PC-9 (cell line): ENCODE measurements at regions not wholly inside any gene's neighbourhood (a gene's known extent, or its start where the extent isn't known, plus 50 kb on each side); places are given as distances from the start of the nearest gene placed in this dataset.

Experiments
- EZH2 ChIP-seq: fragments of 200-600 bp; sonication (generic); IDR thresholded peaks from 2 replicates; pipeline ENCODE4 v1.8.0; 2017; ENCODE audit warnings: antibody characterized with exemption, low read depth
- TF ChIP-seq, protein P1 (sequence below): fragments of 200-600 bp; sonication (generic); conservative IDR thresholded peaks from 2 replicates; pipeline ENCODE4 v1.6.1; 2017; ENCODE audit warnings: mixed run types, antibody characterized with exemption, mild to moderate bottlenecking, moderate library complexity

DNA sequence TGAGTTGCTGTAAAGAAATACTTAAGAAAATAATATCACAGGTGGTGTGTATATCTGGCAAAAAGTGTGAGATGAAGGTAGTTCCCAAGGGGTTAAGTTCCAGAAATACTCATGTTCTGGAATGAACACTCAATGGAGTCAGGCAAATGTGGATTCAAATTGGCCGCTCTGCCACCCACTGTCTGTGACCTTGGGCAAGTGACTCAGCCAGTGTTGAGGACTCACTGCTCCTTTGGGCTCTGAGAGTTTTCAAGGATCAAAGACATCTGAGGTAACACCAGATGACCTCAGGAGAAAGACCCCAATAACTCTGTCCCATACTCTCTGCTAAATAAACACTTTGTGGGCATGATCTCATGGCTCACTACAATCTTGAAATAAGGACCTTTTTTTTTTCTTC, 59.2 kb upstream of the EYA2 start:
- TF ChIP-seq, protein P1, sequence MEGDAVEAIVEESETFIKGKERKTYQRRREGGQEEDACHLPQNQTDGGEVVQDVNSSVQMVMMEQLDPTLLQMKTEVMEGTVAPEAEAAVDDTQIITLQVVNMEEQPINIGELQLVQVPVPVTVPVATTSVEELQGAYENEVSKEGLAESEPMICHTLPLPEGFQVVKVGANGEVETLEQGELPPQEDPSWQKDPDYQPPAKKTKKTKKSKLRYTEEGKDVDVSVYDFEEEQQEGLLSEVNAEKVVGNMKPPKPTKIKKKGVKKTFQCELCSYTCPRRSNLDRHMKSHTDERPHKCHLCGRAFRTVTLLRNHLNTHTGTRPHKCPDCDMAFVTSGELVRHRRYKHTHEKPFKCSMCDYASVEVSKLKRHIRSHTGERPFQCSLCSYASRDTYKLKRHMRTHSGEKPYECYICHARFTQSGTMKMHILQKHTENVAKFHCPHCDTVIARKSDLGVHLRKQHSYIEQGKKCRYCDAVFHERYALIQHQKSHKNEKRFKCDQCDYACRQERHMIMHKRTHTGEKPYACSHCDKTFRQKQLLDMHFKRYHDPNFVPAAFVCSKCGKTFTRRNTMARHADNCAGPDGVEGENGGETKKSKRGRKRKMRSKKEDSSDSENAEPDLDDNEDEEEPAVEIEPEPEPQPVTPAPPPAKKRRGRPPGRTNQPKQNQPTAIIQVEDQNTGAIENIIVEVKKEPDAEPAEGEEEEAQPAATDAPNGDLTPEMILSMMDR = no peak
- TF ChIP-seq EZH2 = no peak
